ENCODE measurements at regions not wholly inside any gene's neighbourhood (a gene's known extent, or its start where the extent isn't known, plus 50 kb on each side); places are given as distances from the start of the nearest gene placed in this dataset.

- ATAC-seq: no peak
- H3K4me1 ChIP-seq: no peaks in the 10 kb centered on the region
- no peak for FAIRE-seq
- intact Hi-C loops (cut with DNase I): loop anchor here in 1 of 3 donors (10.0 kb wide), 1 partner anchor 858 kb away; the partner anchor contains the start of gene KCNH5
- DNase-seq: no peak
- no peaks in the 10 kb centered on the region for H3K36me3 ChIP-seq
- no peak for TF ChIP-seq CTCF (IDR thresholded peaks at IDR 0.05)
- H3K9me3 ChIP-seq: no peaks in the 10 kb centered on the region
- H3K4me3 ChIP-seq: no peak overlapping the region
- H3K27me3 ChIP-seq: no peaks in the 10 kb centered on the region
- 26 to 52% methylated on average over 2 of the region's 2 CpGs for WGBS, 2 donors
- H3K27ac ChIP-seq: no peak overlapping the region
Observed at GRCh38 chr14:62187265-62187664, 425.0 kb downstream of the SNAPC1 start.

GRCh38 chr14:62189698-62190097 lies 427.5 kb downstream of the SNAPC1 start:
- H3K4me3 ChIP-seq: no peak overlapping the region
- no peaks in the 10 kb centered on the region for H3K36me3 ChIP-seq
- H3K27ac ChIP-seq: no peak overlapping the region
- intact Hi-C loops (cut with DNase I): loop anchor here in 1 of 3 donors (10.0 kb wide), 1 partner anchor 855 kb away; the partner anchor contains the start of gene KCNH5
- 0% methylated on average over 1 of the region's 1 CpG for WGBS, 2 donors
- no peaks in the 10 kb centered on the region for H3K4me1 ChIP-seq
- ATAC-seq (no peak), FAIRE-seq (no peak), DNase-seq (peak in 1 of 6 donors; percentile 9)
- no peaks in the 10 kb centered on the region for H3K9me3 ChIP-seq
- peaks cover 0 to 4% (median 0%) of the 10 kb centered on the region in 4 donors for H3K27me3 ChIP-seq
- no peak for TF ChIP-seq CTCF (IDR thresholded peaks at IDR 0.05)

GRCh38 chr14:62206456-62206855 lies 444.2 kb downstream of the SNAPC1 start:
- WGBS, 2 donors: 46 to 56% methylated on average over 3 of the region's 3 CpGs
- ATAC-seq (no peak), DNase-seq (no peak), FAIRE-seq (no peak)
- no peaks in the 10 kb centered on the region for H3K4me1 ChIP-seq
- H3K4me3 ChIP-seq: no peak overlapping the region
- intact Hi-C loops (cut with DNase I): no loop called here
- no peak overlapping the region for H3K27ac ChIP-seq
- no peaks in the 10 kb centered on the region for H3K9me3 ChIP-seq
- no peak for TF ChIP-seq CTCF (IDR thresholded peaks at IDR 0.05)
- no peaks in the 10 kb centered on the region for H3K36me3 ChIP-seq
- no peaks in the 10 kb centered on the region for H3K27me3 ChIP-seq

GRCh38 chr14:62209287-62209899 lies 447.2 kb downstream of the SNAPC1 start:
- DNase-seq (no peak), FAIRE-seq (no peak), ATAC-seq (no peak)
- H3K4me1 ChIP-seq: no peaks in the 10 kb centered on the region
- WGBS, 2 donors: 82% methylated on average over 3 of the region's 3 CpGs
- intact Hi-C loops (cut with DNase I): no loop called here
- H3K4me3 ChIP-seq: no peak overlapping the region
- no peak for TF ChIP-seq CTCF (IDR thresholded peaks at IDR 0.05)
- no peak overlapping the region for H3K27ac ChIP-seq
- no peaks in the 10 kb centered on the region for H3K9me3 ChIP-seq
- H3K27me3 ChIP-seq: no peaks in the 10 kb centered on the region
- H3K36me3 ChIP-seq: no peaks in the 10 kb centered on the region

- no peaks in the 10 kb centered on the region for H3K4me1 ChIP-seq
- no peak for TF ChIP-seq CTCF (IDR thresholded peaks at IDR 0.05)
- H3K4me3 ChIP-seq: no peak overlapping the region
- no peak for DNase-seq
- 43 to 45% methylated on average over 3 of the region's 3 CpGs for WGBS, 2 donors
- H3K36me3 ChIP-seq: no peaks in the 10 kb centered on the region
- no peak for FAIRE-seq
- H3K9me3 ChIP-seq: no peaks in the 10 kb centered on the region
- H3K27ac ChIP-seq: no peak overlapping the region
- no peak for ATAC-seq
- no peaks in the 10 kb centered on the region for H3K27me3 ChIP-seq
- intact Hi-C loops (cut with DNase I): no loop called here
Observed at GRCh38 chr14:62213516-62213915, 451.3 kb downstream of the SNAPC1 start.
